GM19468 (cell line): ENCODE measurements at regions not wholly inside any gene's neighbourhood (a gene's known extent, or its start where the extent isn't known, plus 50 kb on each side); places are given as distances from the start of the nearest gene placed in this dataset.

ENCODE experiments used
- ATAC-seq: cut with Tn5 transposase; IDR thresholded peaks from one replicate; pipeline ENCODE4 v1.9.1; 2021; ENCODE audit warnings: mild to moderate bottlenecking, moderate library complexity, moderate number of reproducible peaks; ENCODE audit not compliant: unreplicated experiment; ENCODE audit errors: extremely low read depth

DNA sequence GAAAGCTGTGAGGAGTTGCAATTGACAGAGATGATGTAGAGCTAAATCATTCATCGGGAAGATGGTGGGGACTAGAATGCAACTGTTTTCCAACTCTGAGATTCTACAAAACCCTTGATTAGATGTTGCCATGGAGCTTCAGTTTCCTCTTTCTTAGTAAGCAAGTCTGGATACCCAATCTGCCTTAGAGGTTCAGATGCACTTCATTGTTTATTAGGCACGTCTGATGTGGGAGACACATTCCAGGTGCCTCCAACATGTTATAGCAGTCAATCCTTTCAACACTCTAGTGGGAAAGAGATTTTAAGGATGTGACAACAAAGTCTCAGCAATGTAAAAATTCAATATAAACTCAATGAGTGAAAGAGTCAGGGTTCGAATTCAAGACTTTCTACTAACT is 291.3 kb upstream of the PHYHIPL start:
- no peak for ATAC-seq

DNA sequence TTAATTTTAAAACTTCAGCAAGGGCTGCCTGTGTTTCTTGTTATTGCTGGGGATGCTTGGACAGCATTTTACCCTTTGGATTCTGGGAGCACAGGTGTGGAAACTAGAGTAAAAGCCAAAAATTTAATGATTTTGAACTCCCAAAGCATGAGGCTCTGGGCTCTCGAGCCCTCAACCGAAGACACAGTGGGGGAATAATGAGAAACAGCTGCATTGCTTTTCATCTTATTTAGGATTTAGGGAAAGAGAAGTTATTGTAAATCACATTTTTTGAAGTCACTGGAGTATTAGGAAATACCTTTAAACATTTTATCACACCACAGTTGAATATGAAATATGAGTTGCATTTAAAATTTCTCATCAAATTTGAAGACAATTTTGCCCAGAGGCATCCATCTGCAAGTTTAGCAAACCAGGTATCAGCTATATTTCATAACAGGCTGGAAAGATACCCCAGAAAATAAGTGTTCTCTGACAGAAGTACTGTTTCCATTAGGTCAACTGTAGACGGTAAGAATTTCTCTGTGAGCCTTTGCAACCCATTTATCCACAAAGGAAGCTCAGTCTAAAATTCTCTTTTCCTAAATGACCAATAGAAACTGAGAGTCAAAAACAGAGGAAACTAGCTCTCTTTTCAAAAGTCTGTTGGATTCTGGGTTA is 290.6 kb upstream of the PHYHIPL start:
- no peak for ATAC-seq

DNA sequence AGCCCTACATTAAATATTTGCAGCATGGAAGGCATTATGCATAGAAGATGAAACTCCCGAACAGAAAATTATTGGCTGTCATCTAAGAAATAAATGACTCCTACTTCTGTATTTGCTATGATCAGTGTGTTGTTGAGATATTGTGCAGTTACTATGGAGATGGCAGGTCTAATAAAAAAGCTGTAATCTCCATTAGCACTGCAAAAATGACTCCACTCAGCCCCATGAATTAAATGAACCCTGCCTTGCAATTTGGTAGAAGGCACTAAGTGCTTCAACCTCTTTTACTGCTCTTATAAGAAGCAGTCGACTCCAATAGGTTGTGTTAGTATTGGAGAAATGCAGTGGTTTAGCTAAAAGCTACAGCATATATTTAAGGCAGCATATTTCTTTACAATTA is 290.0 kb upstream of the PHYHIPL start:
- no peak for ATAC-seq

DNA sequence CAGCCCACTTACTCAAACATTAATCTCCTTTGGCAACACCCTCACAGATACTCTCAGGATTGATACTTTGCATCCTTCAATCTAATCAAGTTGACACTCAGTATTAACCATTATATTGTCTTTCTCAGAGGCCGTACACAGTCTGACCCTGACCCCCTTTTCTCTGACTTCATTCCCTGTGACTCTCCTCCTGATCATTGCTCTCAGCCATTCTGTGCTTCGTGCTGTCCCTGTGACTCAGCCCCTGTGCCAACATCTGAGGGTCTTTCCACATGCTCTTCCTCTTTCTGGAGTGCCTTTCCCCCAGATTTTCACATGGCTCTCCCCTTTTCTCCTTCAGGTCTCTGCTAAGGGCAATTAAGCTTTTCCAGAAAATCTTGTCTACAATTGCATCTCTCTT is 289.0 kb upstream of the PHYHIPL start:
- ATAC-seq: no peak

DNA sequence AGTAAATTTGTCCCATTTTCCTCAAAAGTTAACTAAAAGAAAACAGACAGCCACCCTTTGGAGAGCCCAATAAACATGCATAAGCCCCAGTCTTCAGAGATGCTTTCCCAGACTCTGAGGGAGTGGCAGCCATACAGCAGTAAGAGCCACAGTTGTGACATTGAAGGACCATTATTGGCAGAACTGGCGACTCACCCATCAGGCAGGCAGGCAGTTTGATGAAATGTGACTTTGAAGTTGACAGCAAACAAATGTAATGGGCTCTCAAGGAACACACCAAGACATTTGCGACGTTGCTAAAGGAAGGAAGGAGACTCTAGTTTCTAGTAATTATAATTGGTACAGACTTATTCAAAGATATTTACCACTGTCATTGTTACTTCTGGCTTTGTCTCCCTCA is 287.5 kb upstream of the PHYHIPL start:
- ATAC-seq: no peak

DNA sequence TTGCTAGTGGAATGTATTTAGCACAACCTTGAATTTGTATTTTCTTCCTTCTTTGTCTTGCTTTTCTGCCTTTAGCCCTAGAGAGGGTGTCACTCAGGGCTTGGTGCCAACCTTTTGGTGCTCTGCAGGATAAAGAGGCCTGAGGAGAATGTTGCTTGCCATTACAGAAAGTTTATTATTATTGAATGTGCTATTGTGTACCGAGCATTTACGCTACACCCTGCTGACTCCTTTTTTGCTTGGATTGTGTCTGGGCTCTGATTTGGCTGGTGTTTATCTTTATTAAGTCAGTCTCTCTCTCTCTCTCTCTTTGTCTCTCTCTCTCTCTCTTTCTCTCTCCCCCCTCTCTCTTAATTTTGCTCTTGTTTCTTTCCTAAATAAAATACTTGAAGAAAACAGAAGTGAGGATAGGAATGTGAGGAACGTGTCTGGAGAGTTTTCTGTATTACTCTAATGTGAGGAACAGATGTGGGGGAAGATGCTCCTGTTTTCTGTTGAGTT is 284.4 kb upstream of the PHYHIPL start:
- ATAC-seq: no peak

DNA sequence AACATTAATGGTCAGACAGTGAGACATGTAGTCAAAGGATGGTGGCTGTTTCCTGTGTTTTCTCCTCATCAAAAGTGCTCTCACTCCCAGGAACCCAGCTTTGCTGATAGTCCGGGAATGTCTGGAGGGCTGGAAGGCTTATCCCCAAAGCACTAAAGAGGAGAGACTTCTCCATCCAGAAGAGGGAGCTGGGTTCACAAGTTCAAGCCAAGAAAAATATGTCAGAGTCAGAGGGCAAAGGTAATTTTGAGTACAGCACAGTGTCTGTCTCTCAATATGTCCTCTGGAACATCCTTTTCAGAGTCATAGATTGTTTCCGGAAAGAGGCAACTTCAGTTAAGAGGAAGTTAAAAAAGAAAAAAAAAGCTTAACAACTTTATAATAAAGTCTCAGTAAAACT is 281.5 kb upstream of the PHYHIPL start:
- ATAC-seq: no peak

DNA sequence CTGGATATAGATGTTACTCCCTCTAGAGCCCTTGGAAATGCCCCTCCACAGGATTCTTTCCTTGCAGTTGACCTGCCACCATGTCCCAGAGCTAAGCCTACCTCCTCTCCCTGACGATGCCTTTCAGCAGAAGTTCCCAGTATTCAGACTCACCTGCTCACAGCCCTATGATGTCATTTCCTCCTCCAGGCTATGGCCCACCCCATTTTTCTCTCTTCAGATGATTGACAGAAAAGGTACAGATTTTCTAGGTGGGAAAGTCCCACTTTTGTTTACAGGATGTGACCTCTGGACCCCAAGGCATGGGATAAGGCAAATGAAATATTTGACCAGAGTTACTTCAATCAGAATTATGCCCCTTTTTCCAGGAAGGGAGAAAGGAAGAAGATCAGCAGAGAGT is 280.2 kb upstream of the PHYHIPL start:
- no peak for ATAC-seq

DNA sequence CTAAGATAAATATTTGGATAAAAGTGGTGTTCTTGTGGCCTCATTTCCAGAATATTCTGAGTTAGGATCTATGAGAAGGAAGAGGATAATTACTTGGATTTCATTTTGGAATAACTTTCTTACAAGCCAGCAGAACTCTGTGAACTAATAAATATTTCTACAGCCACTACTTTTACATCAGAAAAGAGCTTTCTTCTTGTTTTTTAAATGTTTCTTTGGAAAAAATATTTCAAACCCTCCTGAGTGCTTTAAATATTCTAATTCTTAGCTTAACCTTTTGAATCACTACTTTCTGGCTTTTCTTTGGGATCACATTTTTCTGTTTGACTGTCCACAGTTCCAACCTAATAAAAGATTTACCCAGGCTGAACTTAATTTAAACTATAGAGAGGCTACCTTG is 279.2 kb upstream of the PHYHIPL start:
- no peak for ATAC-seq

DNA sequence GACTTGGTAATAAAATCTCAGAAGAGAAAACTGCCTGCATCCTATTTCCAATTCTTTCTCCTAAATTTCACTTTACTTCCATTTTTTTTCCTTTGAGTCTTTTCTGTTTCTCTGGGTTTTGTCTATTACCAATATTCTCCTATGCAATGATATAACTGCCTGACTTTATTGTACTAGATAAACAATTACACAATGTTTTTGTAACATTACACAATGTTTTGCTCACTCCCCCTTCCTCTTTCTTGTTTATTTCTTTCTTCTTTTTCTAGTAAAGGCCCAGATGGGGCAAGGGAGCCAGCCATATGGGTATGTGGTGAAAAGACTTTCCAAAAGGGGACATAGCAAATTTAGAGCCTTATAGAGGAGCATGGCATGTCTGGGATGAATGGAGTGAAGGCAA is 278.7 kb upstream of the PHYHIPL start:
- ATAC-seq: no peak

DNA sequence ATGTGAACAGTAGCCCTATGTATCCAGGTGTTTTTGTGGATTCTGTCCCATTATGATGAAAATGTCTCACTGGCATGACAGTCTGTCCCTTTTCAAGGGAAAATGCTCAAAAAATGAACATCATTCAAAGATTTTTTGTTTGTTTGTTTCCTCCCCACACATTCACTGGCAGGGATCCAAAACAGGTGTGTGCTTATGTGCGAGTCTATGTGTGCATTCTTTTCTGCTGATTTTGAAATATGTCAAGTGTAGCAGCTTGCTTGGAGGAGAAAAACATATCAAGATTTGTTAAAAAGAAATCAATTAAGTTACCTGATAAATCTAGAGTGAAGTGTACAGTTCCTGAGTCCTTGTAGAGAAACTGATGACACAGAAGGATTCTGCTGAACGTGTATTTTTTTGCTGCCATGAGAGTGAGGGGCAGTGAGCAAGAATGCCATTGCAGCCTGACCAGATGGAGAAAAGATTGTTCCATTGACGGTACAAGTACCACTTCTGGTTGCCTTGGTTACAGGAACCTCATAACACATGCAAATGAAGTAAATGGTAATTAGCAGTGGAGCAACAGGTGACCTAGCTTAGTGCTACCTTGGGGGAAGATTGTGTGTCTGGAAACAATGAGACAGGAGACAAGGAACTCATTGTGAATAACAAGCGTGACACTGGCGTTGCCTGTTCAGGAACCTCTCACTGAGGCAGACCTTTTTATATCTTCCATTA is 277.4 kb upstream of the PHYHIPL start:
- no peak for ATAC-seq

DNA sequence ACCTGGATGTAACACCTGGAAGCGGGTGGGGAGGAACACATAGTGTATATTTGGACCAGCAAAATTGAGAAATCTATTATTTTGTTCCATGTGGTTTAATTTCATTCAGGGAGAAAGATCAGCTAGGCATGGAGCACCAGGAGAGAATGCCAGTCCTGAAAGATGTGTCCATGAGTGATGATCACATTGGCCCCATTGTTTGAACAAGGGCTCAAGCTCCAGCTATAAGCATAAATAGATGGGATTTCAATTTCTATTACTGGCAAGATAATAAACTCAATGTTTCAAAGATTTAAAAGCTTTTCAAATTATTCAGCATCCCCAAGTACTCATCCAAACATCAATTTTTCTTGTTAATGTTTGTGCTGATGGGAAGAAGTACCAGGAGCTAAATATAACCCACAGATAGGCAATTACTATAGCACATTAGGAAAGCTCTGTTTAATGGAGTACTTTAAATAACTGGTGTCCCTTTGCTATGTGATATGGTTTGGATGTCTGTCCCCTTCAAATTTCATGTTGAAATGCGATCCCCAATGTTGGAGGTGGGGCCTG is 275.3 kb upstream of the PHYHIPL start:
- no peak for ATAC-seq

DNA sequence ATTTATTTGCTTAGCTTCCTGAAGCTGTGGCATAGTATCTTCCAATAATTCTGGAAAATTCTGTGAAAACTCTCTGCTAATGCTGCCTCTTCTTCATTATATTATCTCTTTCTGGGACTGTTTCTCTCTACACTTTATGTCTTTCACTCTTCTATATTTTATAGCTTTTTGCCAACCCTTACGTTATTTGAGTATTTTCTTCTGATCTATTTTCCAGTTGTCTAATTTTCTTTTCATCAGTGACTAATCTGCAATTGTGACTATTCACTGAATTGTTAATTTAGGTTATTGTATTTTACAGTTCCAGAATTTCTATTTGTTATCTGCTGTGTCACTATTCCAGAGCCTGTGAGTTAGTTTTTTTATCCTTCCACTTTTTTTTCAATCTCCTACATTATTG is 273.4 kb upstream of the PHYHIPL start:
- no peak for ATAC-seq

DNA sequence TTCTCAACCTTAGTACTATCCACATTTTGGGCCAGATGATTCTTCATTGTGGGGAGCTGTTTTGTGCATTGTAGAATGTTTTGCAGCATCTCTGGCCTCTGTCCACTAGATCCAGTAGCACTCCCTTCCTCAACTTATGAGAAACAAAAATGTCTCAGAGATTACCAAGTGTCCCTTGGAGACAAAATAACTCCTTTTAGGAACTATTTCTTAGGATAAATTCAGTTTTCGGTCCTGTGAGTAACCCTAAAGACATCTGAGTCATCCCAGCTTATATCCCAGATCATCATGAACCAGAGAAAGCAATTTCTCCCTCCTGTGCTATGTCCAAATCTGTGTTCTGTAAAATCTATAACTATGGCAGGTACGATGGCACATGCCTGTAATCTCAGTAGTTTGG is 266.6 kb upstream of the PHYHIPL start:
- no peak for ATAC-seq

DNA sequence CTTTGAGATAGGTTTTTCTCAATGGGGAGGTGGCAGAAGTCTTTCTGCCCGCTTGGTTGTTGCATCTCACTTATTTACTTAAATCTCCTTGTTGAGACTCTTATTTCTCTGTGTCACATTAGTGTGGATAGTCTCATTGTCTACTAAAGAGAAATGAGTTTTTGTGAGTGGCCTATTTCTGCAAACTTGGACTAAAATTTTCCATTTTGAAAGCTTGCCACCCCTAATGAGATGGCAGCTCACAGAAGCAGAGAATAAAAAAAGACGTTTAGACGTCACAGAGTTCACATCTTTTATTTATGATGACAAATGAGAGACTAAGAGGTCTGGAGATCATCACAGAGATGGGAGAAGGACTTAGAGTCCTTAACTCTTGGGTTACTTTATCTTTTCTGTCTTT is 262.7 kb upstream of the PHYHIPL start:
- ATAC-seq: no peak

DNA sequence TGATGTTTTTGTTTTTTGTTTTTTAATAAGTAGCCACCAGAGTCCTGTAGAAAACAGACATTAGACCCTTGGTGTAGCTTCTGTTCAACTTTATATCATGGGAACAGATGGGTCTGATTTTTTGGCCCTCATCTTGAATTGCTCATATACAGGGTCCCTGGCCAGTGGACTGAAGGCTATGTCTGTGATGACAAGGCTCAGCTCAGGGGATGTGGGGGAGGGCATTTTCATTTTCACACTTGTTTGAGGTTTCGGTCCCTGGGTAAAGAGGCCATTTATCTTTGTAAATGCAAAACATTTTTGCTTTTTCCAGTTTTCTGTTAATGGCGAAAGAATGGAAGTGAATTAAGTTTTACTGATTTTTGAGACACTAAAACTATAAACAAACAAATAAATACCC is 257.6 kb upstream of the PHYHIPL start:
- no peak for ATAC-seq

DNA sequence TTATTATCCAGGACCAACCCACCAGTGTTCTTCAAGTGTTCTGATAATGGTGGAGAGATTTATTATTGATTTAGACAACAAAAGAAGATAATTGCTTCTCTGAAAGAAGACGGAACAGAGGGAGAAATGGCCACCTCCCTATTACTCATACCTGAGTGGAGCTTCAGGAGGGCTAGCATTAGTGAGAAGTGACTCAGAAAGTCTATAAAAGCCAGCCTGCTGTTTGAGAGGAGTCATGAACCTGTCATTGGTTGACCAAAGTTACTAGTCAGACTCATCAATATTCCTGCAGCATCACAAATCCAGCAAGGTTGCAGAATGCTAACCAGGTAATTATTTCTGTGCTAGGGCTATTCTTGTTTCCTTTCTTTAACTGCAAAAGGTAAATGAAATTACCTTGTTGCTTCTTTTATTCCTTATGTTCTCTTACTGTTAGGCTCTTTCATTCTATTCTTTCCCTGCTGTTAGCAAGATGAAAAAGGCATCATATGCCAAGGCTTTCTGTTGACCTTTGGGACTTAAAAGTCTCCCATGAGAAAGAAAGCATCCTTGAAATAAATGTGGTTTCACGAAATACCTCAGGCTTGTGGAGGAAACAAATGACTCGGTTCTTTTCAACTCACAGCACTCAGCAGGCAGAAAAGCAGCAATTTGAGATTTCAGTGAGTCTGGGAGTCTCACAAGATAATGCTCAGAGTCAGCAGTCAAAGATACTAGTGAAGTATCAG is 256.4 kb upstream of the PHYHIPL start:
- no peak for ATAC-seq

DNA sequence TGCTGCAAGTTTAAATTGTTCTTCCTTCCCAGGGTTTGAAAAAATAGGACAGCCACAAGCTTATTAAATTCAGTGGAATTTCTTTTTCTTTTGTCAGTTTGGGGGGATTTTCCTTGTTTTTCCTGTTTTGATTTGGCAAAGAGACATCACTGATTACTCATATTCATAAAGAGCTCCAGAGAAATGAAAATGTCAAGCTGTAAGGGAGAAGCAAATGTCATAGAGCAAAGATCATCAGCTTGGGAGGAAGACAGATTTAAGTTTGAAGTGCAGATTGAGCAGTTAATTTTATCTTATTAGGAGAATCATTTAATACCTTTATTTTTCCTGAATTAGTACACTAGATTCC is 255.8 kb upstream of the PHYHIPL start:
- ATAC-seq: no peak

DNA sequence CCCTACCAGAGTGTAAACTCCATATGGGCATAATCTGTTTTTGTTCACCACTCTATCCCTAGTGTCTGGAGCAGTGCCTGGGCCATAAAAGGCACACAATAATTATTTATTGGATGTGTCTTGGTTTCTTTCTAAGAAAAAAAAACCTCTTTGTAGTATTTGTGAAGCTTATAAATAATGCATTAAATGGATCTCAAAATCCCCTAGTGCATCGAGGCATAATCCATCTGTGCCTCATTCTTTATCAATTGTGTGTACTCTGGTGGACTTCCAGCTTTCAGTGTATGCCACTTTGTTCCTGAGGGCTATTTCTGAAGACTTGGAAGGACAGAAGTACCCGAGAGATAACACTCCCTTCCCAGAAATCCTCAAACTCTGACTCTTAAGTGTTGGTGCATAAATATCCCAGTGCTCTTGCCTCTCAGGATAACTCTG is 255.0 kb upstream of the PHYHIPL start:
- ATAC-seq: no peak

DNA sequence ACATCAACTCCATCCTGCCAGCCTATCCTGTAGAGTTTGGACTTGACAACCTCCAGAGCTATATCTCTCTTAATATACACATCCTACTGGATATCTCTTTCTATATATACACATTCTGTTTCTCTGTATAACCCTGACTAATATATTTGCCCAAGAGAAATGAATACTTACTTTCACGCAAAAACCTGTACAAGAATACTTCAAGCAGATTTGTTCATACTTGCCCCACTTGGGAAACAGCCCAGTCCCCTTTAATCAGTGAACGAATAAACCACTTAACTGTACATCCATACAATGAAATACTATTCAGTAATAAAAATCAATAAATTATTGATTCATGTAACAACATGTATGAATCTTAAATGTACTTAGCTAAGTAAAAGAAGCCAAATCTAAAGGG is 251.1 kb upstream of the PHYHIPL start:
- no peak for ATAC-seq

DNA sequence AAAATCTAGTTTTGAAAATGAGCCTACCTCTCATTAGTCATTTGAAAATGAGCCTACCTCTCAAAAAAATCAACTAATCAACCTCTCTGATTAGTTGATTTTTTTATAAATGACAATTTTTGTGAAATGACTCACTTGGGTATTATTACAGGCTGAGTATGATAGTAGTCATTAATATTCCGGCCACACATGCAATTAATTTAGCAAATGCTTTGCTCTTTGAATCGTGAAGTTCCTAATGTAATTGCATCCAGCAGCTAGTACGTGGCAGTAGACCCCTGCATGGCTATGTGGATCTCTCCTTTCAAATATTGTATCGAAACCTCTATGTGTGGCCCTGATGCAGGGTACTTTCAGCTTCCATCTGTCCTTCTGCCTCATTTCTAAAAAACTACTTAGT is 245.9 kb upstream of the PHYHIPL start:
- no peak for ATAC-seq
